ENCODE measurements at regions not wholly inside any gene's neighbourhood (a gene's known extent, or its start where the extent isn't known, plus 50 kb on each side); places are given as distances from the start of the nearest gene placed in this dataset.

GRCh38 chr15:61425934-61426333 is 196.8 kb upstream of the RORA start:
- TF ChIP-seq CTCF (IDR thresholded peaks at IDR 0.05) (no peak), POLR2A (IDR thresholded peaks at IDR 0.05) (no peak)
